H1 (cell line): ENCODE measurements at regions not wholly inside any gene's neighbourhood (a gene's known extent, or its start where the extent isn't known, plus 50 kb on each side); places are given as distances from the start of the nearest gene placed in this dataset.

Experiments
- CREB1 ChIP-seq: IDR thresholded peaks from 2 replicates; pipeline ENCODE4 v1.6.1; 2012; ENCODE audit warnings: inconsistent platforms
- EGR1 ChIP-seq: IDR thresholded peaks from 2 replicates; pipeline ENCODE4 v1.6.1; 2011; ENCODE audit warnings: low read depth, low read length, borderline replicate concordance
- RNF2 ChIP-seq: fragments of 200-900, 300-1000 bp; sonication (generic); IDR thresholded peaks from 2 replicates; pipeline ENCODE4 v1.7.1; 2016; ENCODE audit warnings: borderline replicate concordance, low read depth, mild to moderate bottlenecking, antibody characterized with exemption, low read length; ENCODE audit not compliant: poor library complexity, severe bottlenecking; ENCODE audit errors: missing control alignments
- SIRT6 ChIP-seq: IDR thresholded peaks from one replicate; pipeline ENCODE4 v1.7.1; 2012; ENCODE audit warnings: low read length, inconsistent platforms
- TAF1 ChIP-seq: IDR thresholded peaks from 2 replicates; pipeline ENCODE4 v1.6.1; 2011; ENCODE audit warnings: mild to moderate bottlenecking, low read depth, low read length
- TF ChIP-seq, protein P1 (sequence below): fragments of 300-600 bp; sonication (generic); IDR thresholded peaks from 2 replicates; pipeline ENCODE4 v1.7.1; 2012; ENCODE audit warnings: low read length, moderate library complexity, mild to moderate bottlenecking, inconsistent platforms; ENCODE audit not compliant: insufficient replicate concordance
- TF ChIP-seq, protein P2 (sequence below): IDR thresholded peaks from 2 replicates; pipeline ENCODE4 v1.6.1; 2011; ENCODE audit warnings: low read depth, mild to moderate bottlenecking, low read length; ENCODE audit not compliant: insufficient read depth

DNA sequence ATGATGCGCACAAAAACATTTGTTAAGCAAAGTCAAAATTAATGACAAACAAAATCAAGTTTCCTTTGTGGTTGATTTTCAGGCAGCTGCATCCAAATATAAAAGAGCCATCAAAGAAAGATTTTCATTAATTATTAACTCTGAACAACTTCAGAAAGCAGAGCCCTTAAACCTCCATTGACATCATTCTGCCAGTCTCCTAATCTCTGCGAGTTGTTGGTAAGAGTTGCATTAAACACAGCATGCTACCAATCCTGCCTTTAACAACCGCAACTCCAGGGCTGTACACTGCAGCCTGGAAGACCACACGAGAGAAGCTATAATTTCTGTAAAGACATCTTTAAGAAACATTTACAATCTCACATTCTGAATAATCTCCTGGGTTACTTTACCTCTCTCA, 204.6 kb downstream of the NR2F2 start (continued):
- TF ChIP-seq, protein P1, sequence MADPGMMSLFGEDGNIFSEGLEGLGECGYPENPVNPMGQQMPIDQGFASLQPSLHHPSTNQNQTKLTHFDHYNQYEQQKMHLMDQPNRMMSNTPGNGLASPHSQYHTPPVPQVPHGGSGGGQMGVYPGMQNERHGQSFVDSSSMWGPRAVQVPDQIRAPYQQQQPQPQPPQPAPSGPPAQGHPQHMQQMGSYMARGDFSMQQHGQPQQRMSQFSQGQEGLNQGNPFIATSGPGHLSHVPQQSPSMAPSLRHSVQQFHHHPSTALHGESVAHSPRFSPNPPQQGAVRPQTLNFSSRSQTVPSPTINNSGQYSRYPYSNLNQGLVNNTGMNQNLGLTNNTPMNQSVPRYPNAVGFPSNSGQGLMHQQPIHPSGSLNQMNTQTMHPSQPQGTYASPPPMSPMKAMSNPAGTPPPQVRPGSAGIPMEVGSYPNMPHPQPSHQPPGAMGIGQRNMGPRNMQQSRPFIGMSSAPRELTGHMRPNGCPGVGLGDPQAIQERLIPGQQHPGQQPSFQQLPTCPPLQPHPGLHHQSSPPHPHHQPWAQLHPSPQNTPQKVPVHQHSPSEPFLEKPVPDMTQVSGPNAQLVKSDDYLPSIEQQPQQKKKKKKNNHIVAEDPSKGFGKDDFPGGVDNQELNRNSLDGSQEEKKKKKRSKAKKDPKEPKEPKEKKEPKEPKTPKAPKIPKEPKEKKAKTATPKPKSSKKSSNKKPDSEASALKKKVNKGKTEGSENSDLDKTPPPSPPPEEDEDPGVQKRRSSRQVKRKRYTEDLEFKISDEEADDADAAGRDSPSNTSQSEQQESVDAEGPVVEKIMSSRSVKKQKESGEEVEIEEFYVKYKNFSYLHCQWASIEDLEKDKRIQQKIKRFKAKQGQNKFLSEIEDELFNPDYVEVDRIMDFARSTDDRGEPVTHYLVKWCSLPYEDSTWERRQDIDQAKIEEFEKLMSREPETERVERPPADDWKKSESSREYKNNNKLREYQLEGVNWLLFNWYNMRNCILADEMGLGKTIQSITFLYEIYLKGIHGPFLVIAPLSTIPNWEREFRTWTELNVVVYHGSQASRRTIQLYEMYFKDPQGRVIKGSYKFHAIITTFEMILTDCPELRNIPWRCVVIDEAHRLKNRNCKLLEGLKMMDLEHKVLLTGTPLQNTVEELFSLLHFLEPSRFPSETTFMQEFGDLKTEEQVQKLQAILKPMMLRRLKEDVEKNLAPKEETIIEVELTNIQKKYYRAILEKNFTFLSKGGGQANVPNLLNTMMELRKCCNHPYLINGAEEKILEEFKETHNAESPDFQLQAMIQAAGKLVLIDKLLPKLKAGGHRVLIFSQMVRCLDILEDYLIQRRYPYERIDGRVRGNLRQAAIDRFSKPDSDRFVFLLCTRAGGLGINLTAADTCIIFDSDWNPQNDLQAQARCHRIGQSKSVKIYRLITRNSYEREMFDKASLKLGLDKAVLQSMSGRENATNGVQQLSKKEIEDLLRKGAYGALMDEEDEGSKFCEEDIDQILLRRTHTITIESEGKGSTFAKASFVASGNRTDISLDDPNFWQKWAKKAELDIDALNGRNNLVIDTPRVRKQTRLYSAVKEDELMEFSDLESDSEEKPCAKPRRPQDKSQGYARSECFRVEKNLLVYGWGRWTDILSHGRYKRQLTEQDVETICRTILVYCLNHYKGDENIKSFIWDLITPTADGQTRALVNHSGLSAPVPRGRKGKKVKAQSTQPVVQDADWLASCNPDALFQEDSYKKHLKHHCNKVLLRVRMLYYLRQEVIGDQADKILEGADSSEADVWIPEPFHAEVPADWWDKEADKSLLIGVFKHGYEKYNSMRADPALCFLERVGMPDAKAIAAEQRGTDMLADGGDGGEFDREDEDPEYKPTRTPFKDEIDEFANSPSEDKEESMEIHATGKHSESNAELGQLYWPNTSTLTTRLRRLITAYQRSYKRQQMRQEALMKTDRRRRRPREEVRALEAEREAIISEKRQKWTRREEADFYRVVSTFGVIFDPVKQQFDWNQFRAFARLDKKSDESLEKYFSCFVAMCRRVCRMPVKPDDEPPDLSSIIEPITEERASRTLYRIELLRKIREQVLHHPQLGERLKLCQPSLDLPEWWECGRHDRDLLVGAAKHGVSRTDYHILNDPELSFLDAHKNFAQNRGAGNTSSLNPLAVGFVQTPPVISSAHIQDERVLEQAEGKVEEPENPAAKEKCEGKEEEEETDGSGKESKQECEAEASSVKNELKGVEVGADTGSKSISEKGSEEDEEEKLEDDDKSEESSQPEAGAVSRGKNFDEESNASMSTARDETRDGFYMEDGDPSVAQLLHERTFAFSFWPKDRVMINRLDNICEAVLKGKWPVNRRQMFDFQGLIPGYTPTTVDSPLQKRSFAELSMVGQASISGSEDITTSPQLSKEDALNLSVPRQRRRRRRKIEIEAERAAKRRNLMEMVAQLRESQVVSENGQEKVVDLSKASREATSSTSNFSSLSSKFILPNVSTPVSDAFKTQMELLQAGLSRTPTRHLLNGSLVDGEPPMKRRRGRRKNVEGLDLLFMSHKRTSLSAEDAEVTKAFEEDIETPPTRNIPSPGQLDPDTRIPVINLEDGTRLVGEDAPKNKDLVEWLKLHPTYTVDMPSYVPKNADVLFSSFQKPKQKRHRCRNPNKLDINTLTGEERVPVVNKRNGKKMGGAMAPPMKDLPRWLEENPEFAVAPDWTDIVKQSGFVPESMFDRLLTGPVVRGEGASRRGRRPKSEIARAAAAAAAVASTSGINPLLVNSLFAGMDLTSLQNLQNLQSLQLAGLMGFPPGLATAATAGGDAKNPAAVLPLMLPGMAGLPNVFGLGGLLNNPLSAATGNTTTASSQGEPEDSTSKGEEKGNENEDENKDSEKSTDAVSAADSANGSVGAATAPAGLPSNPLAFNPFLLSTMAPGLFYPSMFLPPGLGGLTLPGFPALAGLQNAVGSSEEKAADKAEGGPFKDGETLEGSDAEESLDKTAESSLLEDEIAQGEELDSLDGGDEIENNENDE = no peak
- TF ChIP-seq, protein P2, sequence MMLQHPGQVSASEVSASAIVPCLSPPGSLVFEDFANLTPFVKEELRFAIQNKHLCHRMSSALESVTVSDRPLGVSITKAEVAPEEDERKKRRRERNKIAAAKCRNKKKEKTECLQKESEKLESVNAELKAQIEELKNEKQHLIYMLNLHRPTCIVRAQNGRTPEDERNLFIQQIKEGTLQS = no peak
- TF ChIP-seq TAF1 = no peak
- no peak for TF ChIP-seq EGR1
- TF ChIP-seq SIRT6 = no peak
- no peak for TF ChIP-seq CREB1
- no peak for TF ChIP-seq RNF2
